ENCODE measurements at regions not wholly inside any gene's neighbourhood (a gene's known extent, or its start where the extent isn't known, plus 50 kb on each side); places are given as distances from the start of the nearest gene placed in this dataset.
"Not testable (repeated sequence)": the region's sequence is repeated elsewhere in the genome, so short reads cannot be mapped to it uniquely, and the experiment has no call there.

GRCh38 chr2:36302911-36303310 is 52.7 kb upstream of the CRIM1 start:
- DNase-seq, result no peak

GRCh38 chr2:36301843-36302242 is 53.7 kb upstream of the CRIM1 start:
- no peak for DNase-seq

GRCh38 chr2:36300697-36301096 is 54.9 kb upstream of the CRIM1 start:
- DNase-seq, result no peak

- DNase-seq, result no peak
Measured at GRCh38 chr2:36296798-36297197, 58.8 kb upstream of the CRIM1 start.

GRCh38 chr2:36294316-36294721 is 61.3 kb upstream of the CRIM1 start:
- no peak for DNase-seq

- no peak for DNase-seq
Measured at GRCh38 chr2:36290306-36290856, 65.2 kb upstream of the CRIM1 start.

GRCh38 chr2:36289731-36290130 is 65.8 kb upstream of the CRIM1 start:
- no peak for DNase-seq

- DNase-seq, result peak; percentile 55
Measured at GRCh38 chr2:36287363-36288275, 68.0 kb upstream of the CRIM1 start.

- DNase-seq, result not testable (repeated sequence)
Measured at GRCh38 chr2:36279506-36279905, 76.1 kb upstream of the CRIM1 start.

- no peak for DNase-seq
Measured at GRCh38 chr2:36277881-36278523, 77.6 kb upstream of the CRIM1 start.

- DNase-seq, result peak; percentile 80
Measured at GRCh38 chr2:36277146-36277808, 78.3 kb upstream of the CRIM1 start.

GRCh38 chr2:36271266-36271665 is 84.3 kb upstream of the CRIM1 start:
- DNase-seq, result no peak

GRCh38 chr2:36270758-36271157 is 84.8 kb upstream of the CRIM1 start:
- DNase-seq, result no peak

- no peak for DNase-seq
Measured at GRCh38 chr2:36267194-36267593, 88.4 kb upstream of the CRIM1 start.

- no peak for DNase-seq
Measured at GRCh38 chr2:36266536-36267121, 88.9 kb upstream of the CRIM1 start.

- DNase-seq, result no peak
Measured at GRCh38 chr2:36262581-36262980, 93.0 kb upstream of the CRIM1 start.

GRCh38 chr2:36255863-36256262 is 99.7 kb upstream of the CRIM1 start:
- DNase-seq, result no peak

GRCh38 chr2:36253086-36253485 is 102.5 kb upstream of the CRIM1 start:
- DNase-seq, result no peak

GRCh38 chr2:36246320-36246990 is 109.1 kb upstream of the CRIM1 start:
- DNase-seq, result no peak

GRCh38 chr2:36245651-36246050 is 109.9 kb upstream of the CRIM1 start:
- no peak for DNase-seq

- DNase-seq, result no peak
Measured at GRCh38 chr2:36238106-36238505, 117.5 kb upstream of the CRIM1 start.

GRCh38 chr2:36235882-36236281 is 119.7 kb upstream of the CRIM1 start:
- DNase-seq, result no peak

All from NCI-H226 (cell line).